PC-9 (cell line): ENCODE measurements at regions not wholly inside any gene's neighbourhood (a gene's known extent, or its start where the extent isn't known, plus 50 kb on each side); places are given as distances from the start of the nearest gene placed in this dataset.

Experiments used
- BruUV-seq: library from RNA; stranded (reverse); fragments of 400-500 nt; replicated peaks from 2 replicates; lab custom pipeline; 2021; lab: Mats Ljungman, UMichigan
- CTCF ChIA-PET: fragments of 300-600 bp; sonication (Branson Sonifier 250); formaldehyde crosslinking; loops from one replicate; lab custom pipeline; 2022; ENCODE audit warnings: antibody characterized with exemption; lab: Charles Lee
- POLR2A ChIA-PET: fragments of 300-600 bp; sonication (Branson Sonifier 250); formaldehyde crosslinking; loops from one replicate; lab custom pipeline; 2022; ENCODE audit warnings: antibody characterized with exemption; ENCODE audit not compliant: unreplicated experiment; lab: Charles Lee
- DNase-seq, 2 experiments: peaks; one replicate each; pipeline versions ENCODE4 v3.0.0 to v3.0.0-alpha.2; 2015 to 2022; ENCODE audit warnings: mixed read lengths in 1 of 2
- H2AFZ ChIP-seq: fragments of 200-600 bp; sonication (generic); 2 replicates; pipeline ENCODE4 v1.8.1; 2017; ENCODE audit warnings: antibody characterized with exemption
- H3F3A ChIP-seq: fragments of 200-600 bp; sonication (generic); 2 replicates; pipeline ENCODE4 v1.8.1; 2017; ENCODE audit warnings: antibody characterized with exemption, mild to moderate bottlenecking, low read depth; ENCODE audit not compliant: insufficient read depth
- H3K27ac ChIP-seq: fragments of 200-600 bp; sonication (generic); 2 replicates; pipeline ENCODE4 v1.6.1; 2016; ENCODE audit warnings: mixed run types
- H3K27me3 ChIP-seq: fragments of 200-600 bp; sonication (generic); 2 replicates; pipeline ENCODE4 v1.6.1; 2016; ENCODE audit warnings: low read depth, mixed run types; ENCODE audit not compliant: insufficient read depth
- H3K36me3 ChIP-seq: fragments of 200-600 bp; sonication (generic); 2 replicates; pipeline ENCODE4 v1.6.1; 2016; ENCODE audit warnings: low read depth, mixed run types
- H3K4me1 ChIP-seq: fragments of 200-600 bp; sonication (generic); replicated peaks from 2 replicates; pipeline ENCODE4 v1.6.1; 2016; ENCODE audit warnings: mixed run types; ENCODE audit not compliant: insufficient read depth
- H3K4me2 ChIP-seq: fragments of 200-600 bp; sonication (generic); 2 replicates; pipeline ENCODE4 v1.6.1; 2017; ENCODE audit warnings: mixed run types
- H3K4me3 ChIP-seq: fragments of 200-600 bp; sonication (generic); 2 replicates; pipeline ENCODE4 v1.6.1; 2016; ENCODE audit warnings: mixed run types
- H3K79me2 ChIP-seq: fragments of 200-600 bp; sonication (generic); 2 replicates; pipeline ENCODE4 v1.6.1; 2017; ENCODE audit warnings: low read depth, mixed run types
- H3K9me2 ChIP-seq: fragments of 200-600 bp; sonication (generic); 2 replicates; pipeline ENCODE4 v1.8.1; 2017; ENCODE audit warnings: mild to moderate bottlenecking; ENCODE audit not compliant: insufficient read depth
- H3K9me3 ChIP-seq: fragments of 200-600 bp; sonication (generic); 2 replicates; pipeline ENCODE4 v1.8.1; 2016; ENCODE audit warnings: low read depth; ENCODE audit not compliant: insufficient read depth
- H4K20me1 ChIP-seq: fragments of 200-600 bp; sonication (generic); 2 replicates; pipeline ENCODE4 v1.8.1; 2017; ENCODE audit not compliant: insufficient read depth
- CTCF ChIP-seq: fragments of 200-600 bp; sonication (generic); conservative IDR thresholded peaks from 2 replicates; pipeline ENCODE4 v1.6.1; 2017; ENCODE audit warnings: mixed run types, antibody characterized with exemption, mild to moderate bottlenecking, moderate library complexity
- EZH2 ChIP-seq: fragments of 200-600 bp; sonication (generic); IDR thresholded peaks from 2 replicates; pipeline ENCODE4 v1.8.0; 2017; ENCODE audit warnings: antibody characterized with exemption, low read depth
- intact Hi-C: fragments of 100-400 bp; cut with micrococcal nuclease; formaldehyde crosslinking; loops from one replicate; pipeline ENCODE4 v1.10.0; 2022; ENCODE audit not compliant: unreplicated experiment

GRCh38 chr6:121770943-121771342, 335.5 kb downstream of the GJA1 start:
- ChIA-PET CTCF (no interaction called here), POLR2A (no interaction called here)
- TF ChIP-seq CTCF (no peak), EZH2 (no peak)
- Histone ChIP-seq H3K27me3 (no peaks in the 10 kb centered on the region), H3K36me3 (no peaks in the 10 kb centered on the region), H3F3A (no peaks in the 10 kb centered on the region), H3K27ac (no peak overlapping the region), H4K20me1 (no peaks in the 10 kb centered on the region), H3K4me2 (no peak overlapping the region; the same call in 1 of the 2 replicates), H3K4me3 (no peak overlapping the region), H3K9me3 (no peaks in the 10 kb centered on the region), H2AFZ (no peak overlapping the region), H3K79me2 (no peaks in the 10 kb centered on the region), H3K4me1 (peaks cover 8% of the 10 kb centered on the region; the same call in 1 of the 2 replicates), H3K9me2 (peaks cover 4% of the 10 kb centered on the region; the same call in 1 of the 2 replicates)
- BruUV-seq = no TSS peak
- DNase-seq = peak in 1 of 2 experiments; percentile 41
- intact Hi-C loops = no loop called here

- intact Hi-C loops = no loop called here
- no peaks in the 10 kb centered on the region for H3K79me2 ChIP-seq
- TF ChIP-seq CTCF (no peak), EZH2 (no peak)
- POLR2A ChIA-PET = no interaction called here
- no peaks in the 10 kb centered on the region for H4K20me1 ChIP-seq
- no peak overlapping the region for H3K4me3 ChIP-seq
- CTCF ChIA-PET = no interaction called here
- H2AFZ ChIP-seq = no peak overlapping the region
- DNase-seq = no peak
- H3F3A ChIP-seq = no peaks in the 10 kb centered on the region
- no peaks in the 10 kb centered on the region for H3K9me3 ChIP-seq
- no peak overlapping the region for H3K27ac ChIP-seq
- H3K27me3 ChIP-seq = no peaks in the 10 kb centered on the region
- peaks cover 8% of the 10 kb centered on the region; the same call in 1 of the 2 replicates for H3K4me1 ChIP-seq
- H3K9me2 ChIP-seq = peaks cover 4% of the 10 kb centered on the region; the same call in 1 of the 2 replicates
- no TSS peak for BruUV-seq
- no peak overlapping the region for H3K4me2 ChIP-seq
- no peaks in the 10 kb centered on the region for H3K36me3 ChIP-seq
Measured at GRCh38 chr6:121771937-121772720, 336.7 kb downstream of the GJA1 start.

GRCh38 chr6:121776054-121776453, 340.6 kb downstream of the GJA1 start:
- Histone ChIP-seq H3K27me3 (no peaks in the 10 kb centered on the region), H4K20me1 (no peaks in the 10 kb centered on the region), H3K4me2 (no peak overlapping the region), H3F3A (no peaks in the 10 kb centered on the region), H3K4me3 (no peak overlapping the region), H3K79me2 (no peaks in the 10 kb centered on the region), H3K4me1 (peaks cover 3% of the 10 kb centered on the region; the same call in 1 of the 2 replicates), H2AFZ (no peak overlapping the region), H3K36me3 (no peaks in the 10 kb centered on the region), H3K9me3 (no peaks in the 10 kb centered on the region), H3K27ac (no peak overlapping the region), H3K9me2 (no peaks in the 10 kb centered on the region)
- intact Hi-C loops = no loop called here
- ChIA-PET POLR2A (no interaction called here), CTCF (no interaction called here)
- BruUV-seq = no TSS peak
- no peak for TF ChIP-seq CTCF
- no peak for TF ChIP-seq EZH2
- DNase-seq = no peak
